G401 (cell line): ENCODE measurements at regions not wholly inside any gene's neighbourhood (a gene's known extent, or its start where the extent isn't known, plus 50 kb on each side); places are given as distances from the start of the nearest gene placed in this dataset.
"Not testable (repeated sequence)": the region's sequence is repeated elsewhere in the genome, so short reads cannot be mapped to it uniquely, and the experiment has no call there.

Experiments used
- DNase-seq: peaks from one replicate; pipeline ENCODE4 v3.0.0-alpha.2; 2015; ENCODE audit warnings: low spot score
- in situ Hi-C: cut with HindIII; loops from 2 replicates; pipeline ENCODE4 v1.10.0; 2016; ENCODE audit warnings: low sequenced_read_pairs, mixed read lengths

DNA sequence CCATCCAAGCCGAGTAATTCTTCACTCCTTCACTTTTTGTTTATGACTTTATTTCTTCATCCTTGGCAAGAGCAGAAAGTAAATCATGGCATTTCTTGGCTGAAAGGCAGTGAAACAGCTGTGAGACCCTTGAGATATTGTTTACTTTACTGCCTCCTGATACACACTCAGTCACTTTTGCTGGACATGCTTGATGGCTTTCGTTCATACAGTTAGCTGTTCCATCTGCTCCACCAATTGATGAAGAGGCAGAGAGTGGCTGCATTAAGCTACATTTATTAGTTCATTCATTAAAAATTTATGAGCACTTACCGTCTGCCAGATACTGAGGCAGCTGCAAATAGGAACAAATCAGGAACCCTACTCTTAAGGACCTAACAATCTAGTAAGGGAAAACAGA, 184.4 kb upstream of the OR13F1 start:
- in situ Hi-C loops = no loop called here
- DNase-seq = no peak

DNA sequence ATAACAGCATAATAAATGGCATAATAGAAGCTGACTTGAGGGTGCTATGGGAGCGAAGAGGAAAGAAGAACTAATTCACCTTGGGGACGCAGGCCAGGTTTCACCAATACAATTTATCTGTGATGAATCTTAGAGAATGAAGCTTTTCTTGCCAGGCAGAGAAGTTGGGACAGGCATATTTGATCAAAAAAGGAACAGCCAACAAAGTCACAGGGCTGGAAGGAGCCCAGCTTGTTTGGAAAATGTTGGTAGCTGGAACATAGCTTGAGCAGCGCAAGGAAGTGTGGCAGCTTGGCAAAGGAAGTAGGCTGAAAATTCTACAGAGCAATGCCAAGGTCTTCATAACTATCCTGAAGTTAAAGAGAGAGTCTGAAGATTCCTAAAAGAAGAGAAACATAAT, 181.5 kb upstream of the OR13F1 start:
- no peak for DNase-seq
- in situ Hi-C loops = no loop called here

DNA sequence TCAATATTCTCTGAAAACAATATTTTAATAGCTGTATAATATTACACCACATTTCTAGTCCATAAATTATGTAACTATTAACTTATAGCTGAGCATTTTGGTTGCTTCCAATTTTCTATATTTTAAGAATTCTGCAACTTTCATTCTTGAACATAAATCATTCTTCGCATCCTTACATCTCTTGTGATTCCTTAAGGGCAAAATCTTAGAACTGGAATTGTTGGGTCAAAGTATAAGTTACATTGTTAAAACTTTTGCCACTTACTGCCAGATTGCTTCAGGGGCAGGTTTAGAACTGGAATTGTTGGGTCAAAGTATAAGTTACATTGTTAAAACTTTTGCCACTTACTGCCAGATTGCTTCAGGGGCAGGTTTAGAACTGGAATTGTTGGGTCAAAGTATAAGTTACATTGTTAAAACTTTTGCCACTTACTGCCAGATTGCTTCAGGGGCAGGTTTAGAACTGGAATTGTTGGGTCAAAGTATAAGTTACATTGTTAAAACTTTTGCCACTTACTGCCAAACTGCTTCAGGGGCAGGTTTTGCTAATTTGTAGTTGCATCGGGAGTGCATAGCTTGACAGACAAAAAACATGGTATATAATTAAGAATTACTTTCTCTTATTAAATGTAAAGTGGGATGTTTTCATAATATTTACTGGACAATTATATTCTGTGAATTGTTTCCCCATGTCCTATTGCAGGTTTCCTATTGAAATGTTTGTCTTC, 179.9 kb upstream of the OR13F1 start:
- in situ Hi-C loops, DNase-seq: not testable (repeated sequence)

DNA sequence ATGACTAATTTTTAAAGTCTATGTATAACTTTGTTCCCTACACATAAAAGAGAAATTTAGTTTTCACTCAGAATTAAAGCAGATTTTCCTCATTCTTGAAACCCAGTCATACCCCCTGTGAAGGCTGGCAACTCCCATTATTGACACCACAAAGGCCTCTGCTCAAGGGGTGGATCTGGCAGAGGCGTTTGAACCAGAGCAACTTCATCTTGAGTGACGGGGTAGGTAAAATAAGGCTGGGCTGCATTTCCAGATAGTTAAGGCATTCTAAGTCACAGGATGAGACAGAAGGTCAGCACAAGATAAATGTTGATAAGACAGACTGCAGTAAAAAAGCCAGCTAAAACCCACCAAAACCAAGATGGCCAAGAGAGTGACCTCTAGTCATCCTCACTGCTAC, 177.2 kb upstream of the OR13F1 start:
- in situ Hi-C loops = no loop called here
- no peak for DNase-seq

DNA sequence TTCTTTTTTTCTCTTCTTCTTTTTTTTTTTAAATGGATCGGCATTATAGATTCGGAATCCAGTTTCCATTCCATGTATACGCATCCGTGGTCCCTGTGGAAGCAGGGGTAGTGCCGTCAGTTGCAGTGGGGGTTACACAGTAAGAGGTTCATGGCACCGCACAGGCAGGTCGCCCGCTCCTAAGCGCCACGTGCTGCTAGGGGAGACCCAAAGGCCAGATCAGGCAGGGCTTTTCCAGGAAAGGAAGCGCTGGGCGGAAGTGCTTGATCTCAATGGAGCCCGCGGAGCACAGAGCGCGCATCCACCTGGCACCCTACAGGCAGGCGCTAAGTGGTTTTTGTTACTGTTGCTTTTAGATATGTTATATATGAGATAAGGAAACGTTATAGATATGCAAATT, 174.8 kb upstream of the OR13F1 start:
- in situ Hi-C loops = no loop called here
- no peak for DNase-seq

DNA sequence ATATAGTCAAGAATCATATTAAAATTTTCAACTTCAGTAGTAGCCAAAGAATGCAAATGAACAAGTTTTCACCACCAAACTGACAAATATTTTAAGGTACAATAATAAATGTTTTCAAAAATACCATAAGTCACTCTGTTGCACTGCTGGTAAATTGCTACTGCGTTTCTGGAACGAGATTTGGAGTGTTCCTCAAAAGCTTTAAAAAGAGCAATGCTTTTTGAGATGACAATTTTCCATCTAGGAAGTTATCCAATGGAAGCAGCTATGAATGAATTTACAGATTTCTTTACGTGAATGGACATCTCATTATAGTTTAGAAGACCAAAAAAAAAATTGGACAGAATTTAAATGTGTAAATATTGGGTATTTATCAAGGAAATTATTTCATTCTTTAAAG, 173.2 kb upstream of the OR13F1 start:
- in situ Hi-C loops = no loop called here

DNA sequence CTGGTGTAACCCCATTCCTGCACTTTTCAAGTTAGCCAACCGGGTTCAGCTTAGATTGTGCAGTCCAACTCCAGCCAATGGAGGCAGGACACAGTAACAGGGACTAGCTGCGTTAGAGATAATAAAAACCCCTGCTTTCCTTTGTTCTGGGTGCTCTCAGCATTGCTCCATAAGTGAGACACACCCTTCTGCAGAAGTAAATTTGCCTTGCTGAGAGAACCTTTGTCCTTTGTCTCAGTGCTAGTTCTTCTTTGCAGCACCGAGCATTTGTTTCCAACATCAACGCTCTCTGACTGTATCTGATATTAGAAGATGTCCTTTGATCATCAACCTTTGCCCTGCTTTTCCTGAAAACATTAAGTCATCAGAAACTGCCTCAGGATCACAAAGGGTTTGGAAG, 169.5 kb upstream of the OR13F1 start:
- in situ Hi-C loops = no loop called here

More for the DNA sequence above, 173.2 kb upstream of the OR13F1 start:
- no peak for DNase-seq

DNA sequence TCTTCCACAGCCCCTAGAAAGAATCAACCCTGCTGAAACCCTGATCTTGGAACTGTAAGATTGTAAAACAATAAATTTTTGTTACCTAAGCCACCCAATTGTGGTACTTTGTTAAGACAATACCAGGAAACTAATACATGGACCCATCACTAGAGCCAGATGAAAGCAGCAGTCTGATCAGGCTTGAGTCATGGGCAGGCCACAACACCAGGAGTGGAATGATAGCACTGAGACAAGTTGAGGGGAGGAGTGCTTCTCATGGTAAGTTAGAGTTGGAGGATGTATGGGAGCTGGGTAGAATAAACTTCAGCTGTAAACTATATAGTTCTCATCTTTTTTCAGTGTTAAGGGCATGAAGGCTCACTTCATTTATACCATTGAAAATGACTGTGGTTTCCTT, 164.4 kb upstream of the OR13F1 start:
- DNase-seq = no peak
- in situ Hi-C loops = no loop called here

More for the DNA sequence above, 169.5 kb upstream of the OR13F1 start:
- DNase-seq = no peak

DNA sequence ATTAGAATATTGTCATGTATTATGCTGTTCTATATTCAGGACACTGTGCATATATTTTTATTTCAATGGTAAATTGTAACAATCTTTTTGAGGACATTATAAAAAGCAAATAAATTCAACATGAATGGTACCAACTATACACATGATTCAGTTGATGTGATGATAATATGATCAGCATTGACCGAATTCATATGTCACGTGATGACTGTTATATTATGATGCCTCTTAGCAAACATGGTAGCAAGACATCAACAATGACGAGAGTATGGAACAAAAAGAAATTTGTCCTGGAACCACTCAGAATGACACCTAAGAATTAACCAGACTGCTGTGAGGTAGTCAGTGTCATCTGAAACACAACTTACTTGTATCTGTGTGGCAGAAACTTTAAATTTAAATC, 161.5 kb upstream of the OR13F1 start:
- DNase-seq = no peak
- in situ Hi-C loops = no loop called here

DNA sequence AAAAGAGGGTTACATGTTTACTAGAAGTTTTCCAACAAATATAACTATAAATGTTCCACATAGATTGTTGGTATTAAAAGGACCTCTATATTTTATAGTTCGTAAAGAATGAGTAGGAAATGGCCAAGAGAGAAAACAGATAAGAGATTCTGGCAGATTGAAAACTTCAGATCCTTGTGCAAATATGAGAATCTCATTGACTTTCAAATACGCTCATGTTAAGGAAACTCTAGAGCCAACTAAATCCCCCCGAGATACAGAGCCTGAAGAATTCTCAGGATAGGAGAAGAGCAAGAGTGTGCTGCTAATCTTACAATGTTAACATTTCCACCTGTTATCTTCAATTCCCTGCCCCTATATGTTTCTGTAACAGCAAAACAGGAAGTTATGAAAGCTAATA, 159.0 kb upstream of the OR13F1 start:
- in situ Hi-C loops = no loop called here
- no peak for DNase-seq

DNA sequence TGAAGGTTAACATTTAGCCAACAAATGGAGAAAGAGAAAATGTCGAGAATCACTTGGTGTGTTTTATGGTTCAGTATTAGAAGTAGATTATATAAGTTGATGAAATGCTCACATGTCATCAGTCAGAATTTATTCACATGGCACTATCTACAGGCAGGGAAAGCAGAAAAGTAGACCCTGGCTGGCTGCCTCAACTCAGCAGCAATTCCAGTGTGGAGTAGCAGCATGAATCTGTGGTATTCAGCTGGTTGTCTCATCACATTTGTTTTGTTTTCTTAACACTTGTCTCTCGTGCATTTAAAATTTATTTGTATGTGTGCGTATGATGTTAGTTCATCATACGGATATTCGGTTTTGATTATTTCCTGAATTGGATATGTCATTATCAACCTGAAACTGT, 153.5 kb upstream of the OR13F1 start:
- in situ Hi-C loops = no loop called here
- no peak for DNase-seq

DNA sequence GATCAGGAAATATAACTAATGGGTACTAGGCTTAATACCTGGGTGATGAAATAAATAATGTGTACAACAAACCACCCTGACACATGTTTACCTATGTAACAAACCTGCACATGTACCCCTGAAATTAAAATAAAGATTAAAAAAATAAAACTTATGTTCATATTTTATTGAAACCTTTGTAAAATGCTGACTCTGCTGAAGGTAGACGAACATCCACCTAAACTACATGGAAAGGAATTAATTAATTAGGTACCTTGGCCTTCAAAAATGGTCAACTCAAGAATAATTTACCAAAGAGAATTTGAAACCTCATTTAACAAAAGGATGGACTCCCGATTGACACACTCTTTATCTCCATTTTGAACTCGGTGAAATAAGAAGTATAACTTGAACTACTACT, 152.3 kb upstream of the OR13F1 start:
- in situ Hi-C loops = no loop called here
- DNase-seq = no peak

DNA sequence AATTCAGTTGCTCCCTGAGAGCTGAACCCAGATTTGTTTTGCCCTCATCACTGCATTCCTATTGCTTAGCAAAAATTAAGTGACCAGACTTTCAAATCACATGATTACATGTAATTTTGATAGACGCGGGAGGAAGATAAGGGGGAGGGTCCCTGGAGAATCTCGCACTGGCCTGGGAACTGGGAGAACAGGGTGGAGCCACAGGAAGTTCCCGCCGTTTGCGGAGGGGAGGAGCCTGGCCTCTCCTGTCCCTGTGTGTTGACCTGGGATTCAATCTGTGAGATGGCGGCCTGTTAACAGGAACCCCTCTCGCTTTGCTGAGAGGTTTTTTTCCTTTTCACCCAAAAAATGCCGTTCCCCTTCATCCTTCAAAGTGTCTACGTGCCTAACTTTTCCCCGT, 142.9 kb upstream of the OR13F1 start:
- in situ Hi-C loops = no loop called here
- DNase-seq = no peak

DNA sequence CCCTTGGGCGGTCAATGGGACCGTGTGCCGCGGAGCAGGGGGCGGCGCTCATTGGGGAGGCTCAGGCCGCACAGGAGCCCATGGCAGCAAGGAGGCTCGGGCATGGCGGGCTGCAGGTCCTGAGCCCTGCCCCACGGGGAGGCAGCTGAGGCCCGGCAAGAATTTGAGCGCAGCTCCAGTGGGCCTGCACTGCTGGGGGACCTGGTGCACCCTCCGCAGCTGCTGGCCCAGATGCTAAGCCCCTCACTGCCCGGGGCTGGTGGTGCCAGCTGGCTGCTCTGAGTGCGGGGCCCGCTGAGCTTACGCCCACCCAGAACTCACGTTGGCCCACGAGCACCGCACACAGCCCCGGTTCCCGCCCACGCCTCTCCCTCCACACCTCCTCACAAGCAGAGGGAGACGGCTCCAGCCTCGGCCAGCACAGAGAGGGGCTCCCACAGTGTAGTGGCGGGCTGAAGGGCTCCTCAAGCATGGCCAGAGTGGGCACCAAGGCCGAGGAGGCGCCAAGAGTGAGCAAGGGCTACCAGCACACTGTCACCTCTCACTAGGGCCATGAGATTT, 141.1 kb upstream of the OR13F1 start:
- no peak for DNase-seq
- in situ Hi-C loops = no loop called here

DNA sequence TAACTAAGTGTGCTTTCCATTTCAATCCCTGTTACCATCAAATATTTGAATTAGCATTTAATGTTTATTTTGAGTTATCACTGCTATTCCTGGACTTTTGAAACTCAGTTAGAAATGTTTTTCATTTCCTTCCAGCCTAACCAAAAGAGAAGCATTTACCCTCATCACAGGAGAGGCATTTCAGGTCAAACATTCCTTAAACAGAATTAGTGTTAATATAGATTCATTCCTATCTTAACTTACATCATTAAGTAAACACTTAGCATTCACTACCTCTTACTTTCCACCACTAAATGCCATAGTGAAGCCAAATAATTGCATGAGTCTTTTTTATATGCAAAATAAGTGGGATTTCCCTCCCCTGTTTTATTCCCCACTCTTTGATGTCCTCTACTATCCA, 136.6 kb upstream of the OR13F1 start:
- in situ Hi-C loops = no loop called here
- no peak for DNase-seq

DNA sequence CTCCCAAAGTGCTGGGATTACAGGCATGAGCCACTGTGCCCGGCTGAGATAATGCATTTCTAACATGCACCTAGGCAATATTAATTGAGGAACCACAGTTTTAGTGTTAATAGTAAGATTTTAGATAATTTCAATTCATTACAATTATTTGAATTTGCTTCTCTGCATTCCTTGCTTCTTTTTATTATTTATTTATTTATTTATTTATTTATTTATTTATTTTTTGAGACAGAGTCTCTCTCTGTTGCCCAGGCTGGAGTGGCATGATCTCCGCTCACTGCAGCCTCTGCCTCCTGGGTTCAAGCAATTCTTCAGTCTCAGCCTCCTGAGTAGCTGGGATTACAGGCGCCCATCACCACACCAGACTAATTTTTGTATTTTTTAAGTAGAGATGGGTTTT, 135.7 kb upstream of the OR13F1 start:
- in situ Hi-C loops, DNase-seq: not testable (repeated sequence)

DNA sequence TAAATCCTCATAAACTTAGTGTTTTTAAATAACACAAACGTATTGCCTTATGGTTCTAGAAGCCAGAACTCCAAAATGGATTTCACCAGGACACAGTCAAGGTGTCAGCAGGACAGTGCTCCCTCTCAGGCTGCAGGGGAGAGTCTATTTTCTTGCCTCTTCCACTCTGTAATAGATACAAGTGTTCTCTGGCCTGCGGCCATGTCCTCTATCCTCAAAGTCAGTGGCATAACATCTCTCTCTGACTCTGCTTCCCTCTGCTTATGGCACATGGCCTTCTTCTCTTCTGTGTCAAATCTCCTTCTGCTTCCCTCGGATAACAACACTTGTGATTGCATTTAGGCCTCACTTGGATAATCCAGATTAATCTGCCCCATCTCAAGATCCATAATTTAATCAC, 129.4 kb upstream of the OR13F1 start:
- in situ Hi-C loops = no loop called here
- DNase-seq = no peak

DNA sequence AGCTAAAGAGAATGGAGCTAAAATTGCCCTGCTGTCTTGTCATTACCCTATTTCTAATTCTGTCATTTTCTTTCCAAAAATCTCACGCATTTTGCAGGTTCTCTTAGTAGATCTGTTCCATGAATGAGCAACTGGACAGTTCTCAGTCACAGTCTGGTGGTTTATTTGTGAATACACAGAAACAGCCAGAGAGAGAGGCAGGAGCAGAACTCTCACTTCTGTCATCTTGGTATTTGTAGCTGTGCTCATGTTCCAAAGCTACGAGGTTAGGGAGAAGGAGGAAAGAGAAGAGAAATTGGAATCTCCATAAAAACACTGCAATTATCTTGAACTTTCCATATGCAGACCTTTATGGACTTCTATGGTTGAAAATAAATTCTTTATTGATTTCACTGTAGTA, 118.0 kb upstream of the OR13F1 start:
- in situ Hi-C loops = no loop called here
- no peak for DNase-seq

DNA sequence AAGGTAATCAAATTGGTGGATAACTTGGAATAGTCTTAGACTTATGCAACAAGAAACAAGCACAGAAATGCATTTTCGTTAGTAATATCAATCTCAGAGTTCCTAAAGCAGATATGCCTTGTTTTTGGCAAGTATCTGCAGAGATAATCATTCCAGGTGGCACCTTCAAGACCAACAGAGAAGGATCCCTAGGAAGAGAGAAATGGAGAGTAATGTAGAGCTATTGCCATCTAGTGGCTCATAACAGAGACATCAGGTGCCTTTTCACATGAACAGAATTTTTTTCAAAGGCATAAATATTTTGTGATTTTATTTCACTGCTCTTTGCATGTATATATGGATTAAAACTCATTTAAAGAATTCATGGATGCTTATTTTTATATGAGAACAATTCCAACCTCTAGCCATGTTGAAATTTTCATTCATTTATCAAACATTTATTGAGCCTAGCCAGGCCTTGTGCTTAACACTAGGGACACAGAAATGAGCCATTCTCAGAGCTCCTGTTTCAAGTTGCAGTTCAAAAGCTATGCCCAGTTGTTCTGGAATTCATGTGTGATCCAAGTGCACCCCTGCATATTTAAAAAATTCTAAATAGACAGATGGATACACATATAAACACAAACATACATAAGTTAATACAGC, 117.5 kb upstream of the OR13F1 start:
- in situ Hi-C loops = no loop called here

DNA sequence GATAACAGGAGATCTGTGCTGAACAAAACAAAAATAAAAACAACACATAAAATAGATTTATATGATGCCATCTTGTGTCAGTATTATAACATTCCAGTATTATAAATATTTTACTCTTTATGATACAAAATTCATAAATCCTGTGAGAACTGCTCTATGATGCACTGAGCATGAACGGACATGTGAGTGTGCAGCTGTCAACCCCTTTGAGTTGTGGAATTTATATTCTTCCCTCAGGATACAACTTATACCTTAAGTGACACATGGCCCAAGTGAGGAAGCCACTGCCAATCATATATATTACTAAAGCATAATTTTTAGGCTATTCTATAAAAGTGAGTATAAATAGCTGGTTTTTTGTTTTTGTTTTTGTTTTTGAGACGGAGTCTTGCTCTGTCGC, 116.0 kb upstream of the OR13F1 start:
- no peak for DNase-seq
- in situ Hi-C loops = no loop called here

More for the DNA sequence above, 117.5 kb upstream of the OR13F1 start:
- DNase-seq = peak; percentile 39

DNA sequence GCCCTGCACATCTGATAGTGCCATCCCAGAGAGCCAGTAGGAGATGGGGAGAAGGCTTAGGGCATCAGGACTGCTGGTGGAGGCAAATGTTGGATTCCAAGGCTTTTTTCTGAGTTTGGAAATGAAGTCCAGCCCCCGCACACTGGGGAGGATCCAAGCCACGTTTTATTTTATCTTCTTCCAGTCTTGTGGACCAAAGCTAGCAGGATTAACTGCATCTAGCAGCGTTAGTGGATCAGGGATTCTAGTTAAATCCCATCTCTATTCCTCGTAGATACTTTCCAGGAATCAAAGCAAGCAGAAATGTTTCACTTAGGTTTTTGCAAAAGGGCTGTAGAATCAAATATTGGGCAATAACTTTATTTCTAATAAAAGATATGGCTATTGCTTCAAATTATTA, 114.7 kb upstream of the OR13F1 start:
- in situ Hi-C loops = no loop called here
- DNase-seq = no peak
